ENCODE measurements at regions not wholly inside any gene's neighbourhood (a gene's known extent, or its start where the extent isn't known, plus 50 kb on each side); places are given as distances from the start of the nearest gene placed in this dataset.

GRCh38 chr9:23496489-23497136 lies 329.4 kb downstream of the ELAVL2 start:
- ChIA-PET CTCF (no interaction called here), POLR2A (no interaction called here)
- no peak overlapping the region for H3K4me3 ChIP-seq (ENCODE audit: low read depth, low read length)
- no peak for DNase-seq (ENCODE audit: low read depth)
- no peak for TF ChIP-seq CTCF (IDR thresholded peaks at IDR 0.05; ENCODE audit: insufficient read depth, low read depth, low read length)
- no peaks in the 10 kb centered on the region for H3K36me3 ChIP-seq (ENCODE audit: control insufficient read depth, insufficient read depth, low read length)
- H3K27me3 ChIP-seq (ENCODE audit: control insufficient read depth, insufficient read depth, low read length) = no peaks in the 10 kb centered on the region

GRCh38 chr9:23497137-23497504 lies 328.9 kb downstream of the ELAVL2 start:
- H3K27me3 ChIP-seq (ENCODE audit: control insufficient read depth, insufficient read depth, low read length) = no peaks in the 10 kb centered on the region
- TF ChIP-seq CTCF (IDR thresholded peaks at IDR 0.05; ENCODE audit: insufficient read depth, low read depth, low read length) = no peak
- POLR2A ChIA-PET = no interaction called here
- CTCF ChIA-PET = no interaction called here
- no peak for DNase-seq (ENCODE audit: low read depth)
- H3K36me3 ChIP-seq (ENCODE audit: control insufficient read depth, insufficient read depth, low read length) = no peaks in the 10 kb centered on the region
- H3K4me3 ChIP-seq (ENCODE audit: low read depth, low read length) = no peak overlapping the region

- no peak for TF ChIP-seq CTCF (IDR thresholded peaks at IDR 0.05; ENCODE audit: insufficient read depth, low read depth, low read length)
- CTCF ChIA-PET = no interaction called here
- Histone ChIP-seq H3K4me3 (ENCODE audit: low read depth, low read length) (no peak overlapping the region), H3K36me3 (ENCODE audit: control insufficient read depth, insufficient read depth, low read length) (no peaks in the 10 kb centered on the region), H3K27me3 (ENCODE audit: control insufficient read depth, insufficient read depth, low read length) (no peaks in the 10 kb centered on the region)
- no peak for DNase-seq (ENCODE audit: low read depth)
- POLR2A ChIA-PET = no interaction called here
Observed at GRCh38 chr9:23502004-23502403, 324.0 kb downstream of the ELAVL2 start.

GRCh38 chr9:23522952-23523351 lies 303.1 kb downstream of the ELAVL2 start:
- CTCF ChIA-PET = no interaction called here

GRCh38 chr9:23524607-23525155 lies 301.4 kb downstream of the ELAVL2 start:
- ChIA-PET CTCF (no interaction called here), POLR2A (no interaction called here)
- no peak for DNase-seq (ENCODE audit: low read depth)
- no peaks in the 10 kb centered on the region for H3K36me3 ChIP-seq (ENCODE audit: control insufficient read depth, insufficient read depth, low read length)
- H3K4me3 ChIP-seq (ENCODE audit: low read depth, low read length) = no peak overlapping the region
- no peak for TF ChIP-seq CTCF (IDR thresholded peaks at IDR 0.05; ENCODE audit: insufficient read depth, low read depth, low read length)
- H3K27me3 ChIP-seq (ENCODE audit: control insufficient read depth, insufficient read depth, low read length) = no peaks in the 10 kb centered on the region

More at GRCh38 chr9:23522952-23523351, 303.1 kb downstream of the ELAVL2 start:
- H3K4me3 ChIP-seq (ENCODE audit: low read depth, low read length) = no peak overlapping the region
- no peak for DNase-seq (ENCODE audit: low read depth)
- H3K36me3 ChIP-seq (ENCODE audit: control insufficient read depth, insufficient read depth, low read length) = no peaks in the 10 kb centered on the region
- no peak for TF ChIP-seq CTCF (IDR thresholded peaks at IDR 0.05; ENCODE audit: insufficient read depth, low read depth, low read length)
- H3K27me3 ChIP-seq (ENCODE audit: control insufficient read depth, insufficient read depth, low read length) = no peaks in the 10 kb centered on the region
- POLR2A ChIA-PET = no interaction called here
